ENCODE measurements at regions not wholly inside any gene's neighbourhood (a gene's known extent, or its start where the extent isn't known, plus 50 kb on each side); places are given as distances from the start of the nearest gene placed in this dataset.

DNA sequence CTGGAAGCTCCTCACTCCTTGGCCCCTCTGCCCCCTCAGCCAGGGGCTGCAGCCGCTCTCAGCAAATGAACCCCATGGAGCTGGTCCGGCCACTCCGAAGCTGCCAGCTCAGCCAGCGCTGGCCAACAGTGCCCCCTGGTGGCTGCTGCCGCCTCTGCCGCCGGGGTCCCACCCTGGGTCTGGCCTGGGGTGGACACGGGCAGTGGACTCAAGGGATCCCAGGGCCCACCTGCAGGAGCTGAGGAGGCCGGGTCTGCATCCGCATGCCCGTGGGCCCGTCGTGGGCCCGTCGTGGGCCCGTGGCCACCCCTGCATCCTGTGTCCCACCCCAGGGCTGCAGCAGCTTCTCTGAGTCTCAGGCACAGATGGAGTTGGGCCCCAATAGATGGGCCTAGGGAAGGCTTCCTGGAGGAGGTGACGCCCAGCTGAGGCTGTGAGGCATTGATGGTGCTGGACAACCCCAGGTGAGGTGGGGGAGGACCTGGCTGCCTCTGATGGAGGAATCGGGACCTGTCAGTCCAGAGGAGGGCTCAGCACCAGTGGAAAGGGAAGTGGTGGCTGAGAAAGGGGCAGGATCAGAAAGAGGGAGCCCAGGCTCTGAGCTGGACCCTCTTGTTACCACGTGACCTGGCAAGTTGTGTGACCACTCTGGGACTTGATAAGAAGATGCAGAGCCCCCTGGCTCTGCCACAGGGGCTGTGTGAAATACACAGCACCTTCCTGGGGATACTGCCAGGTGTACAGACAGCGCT lies 522.3 kb downstream of the BRD1 start (continued):
- TF ChIP-seq, protein P1, sequence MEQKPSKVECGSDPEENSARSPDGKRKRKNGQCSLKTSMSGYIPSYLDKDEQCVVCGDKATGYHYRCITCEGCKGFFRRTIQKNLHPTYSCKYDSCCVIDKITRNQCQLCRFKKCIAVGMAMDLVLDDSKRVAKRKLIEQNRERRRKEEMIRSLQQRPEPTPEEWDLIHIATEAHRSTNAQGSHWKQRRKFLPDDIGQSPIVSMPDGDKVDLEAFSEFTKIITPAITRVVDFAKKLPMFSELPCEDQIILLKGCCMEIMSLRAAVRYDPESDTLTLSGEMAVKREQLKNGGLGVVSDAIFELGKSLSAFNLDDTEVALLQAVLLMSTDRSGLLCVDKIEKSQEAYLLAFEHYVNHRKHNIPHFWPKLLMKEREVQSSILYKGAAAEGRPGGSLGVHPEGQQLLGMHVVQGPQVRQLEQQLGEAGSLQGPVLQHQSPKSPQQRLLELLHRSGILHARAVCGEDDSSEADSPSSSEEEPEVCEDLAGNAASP (CRISPR knock-in tag; IDR thresholded peaks at IDR 0.05; ENCODE audit: borderline replicate concordance), result 0 out of 2 replicates have a peak, but pooled peaks have one; percentile 14
- TF ChIP-seq ZNF557 (CRISPR knock-in tag; IDR thresholded peaks at IDR 0.05) (no peak), ZNF678 (CRISPR knock-in tag; IDR thresholded peaks at IDR 0.05) (no peak), CAMTA2 (CRISPR knock-in tag; IDR thresholded peaks at IDR 0.05; ENCODE audit: borderline replicate concordance) (no peak), SMAD1 (CRISPR knock-in tag; IDR thresholded peaks at IDR 0.05; ENCODE audit: borderline replicate concordance, low read depth) (no peak), POLR2AphosphoS2 (IDR thresholded peaks at IDR 0.05; ENCODE audit: low read depth, low read length) (no peak), EZH2 (conservative IDR thresholded peaks at IDR 0.05; ENCODE audit: low read depth, low read length) (no peak), RNF219 (CRISPR knock-in tag; IDR thresholded peaks at IDR 0.05) (no peak), HOMEZ (CRISPR knock-in tag; IDR thresholded peaks at IDR 0.05; ENCODE audit: low read depth) (no peak), HOXA5 (CRISPR knock-in tag; IDR thresholded peaks at IDR 0.05) (0 out of 2 replicates have a peak, but pooled peaks have one; percentile 50), PHF5A (CRISPR knock-in tag; IDR thresholded peaks at IDR 0.05; ENCODE audit: low read depth, unreplicated experiment) (no peak), ZNF713 (CRISPR knock-in tag; IDR thresholded peaks at IDR 0.05) (no peak), ARNT (IDR thresholded peaks at IDR 0.05) (no peak), SMYD3 (CRISPR knock-in tag; IDR thresholded peaks at IDR 0.05) (no peak), HDAC2 (CRISPR knock-in tag; IDR thresholded peaks at IDR 0.05) (no peak), HMG20A (CRISPR knock-in tag; IDR thresholded peaks at IDR 0.05; ENCODE audit: borderline replicate concordance) (no peak), HNF1B (CRISPR knock-in tag; IDR thresholded peaks at IDR 0.05) (no peak; the same call in 1 of the 2 replicates)
- TF ChIP-seq, protein P2, sequence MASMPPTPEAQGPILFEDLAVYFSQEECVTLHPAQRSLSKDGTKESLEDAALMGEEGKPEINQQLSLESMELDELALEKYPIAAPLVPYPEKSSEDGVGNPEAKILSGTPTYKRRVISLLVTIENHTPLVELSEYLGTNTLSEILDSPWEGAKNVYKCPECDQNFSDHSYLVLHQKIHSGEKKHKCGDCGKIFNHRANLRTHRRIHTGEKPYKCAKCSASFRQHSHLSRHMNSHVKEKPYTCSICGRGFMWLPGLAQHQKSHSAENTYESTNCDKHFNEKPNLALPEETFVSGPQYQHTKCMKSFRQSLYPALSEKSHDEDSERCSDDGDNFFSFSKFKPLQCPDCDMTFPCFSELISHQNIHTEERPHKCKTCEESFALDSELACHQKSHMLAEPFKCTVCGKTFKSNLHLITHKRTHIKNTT (CRISPR knock-in tag; IDR thresholded peaks at IDR 0.05), result no peak
- TF ChIP-seq, protein P3, sequence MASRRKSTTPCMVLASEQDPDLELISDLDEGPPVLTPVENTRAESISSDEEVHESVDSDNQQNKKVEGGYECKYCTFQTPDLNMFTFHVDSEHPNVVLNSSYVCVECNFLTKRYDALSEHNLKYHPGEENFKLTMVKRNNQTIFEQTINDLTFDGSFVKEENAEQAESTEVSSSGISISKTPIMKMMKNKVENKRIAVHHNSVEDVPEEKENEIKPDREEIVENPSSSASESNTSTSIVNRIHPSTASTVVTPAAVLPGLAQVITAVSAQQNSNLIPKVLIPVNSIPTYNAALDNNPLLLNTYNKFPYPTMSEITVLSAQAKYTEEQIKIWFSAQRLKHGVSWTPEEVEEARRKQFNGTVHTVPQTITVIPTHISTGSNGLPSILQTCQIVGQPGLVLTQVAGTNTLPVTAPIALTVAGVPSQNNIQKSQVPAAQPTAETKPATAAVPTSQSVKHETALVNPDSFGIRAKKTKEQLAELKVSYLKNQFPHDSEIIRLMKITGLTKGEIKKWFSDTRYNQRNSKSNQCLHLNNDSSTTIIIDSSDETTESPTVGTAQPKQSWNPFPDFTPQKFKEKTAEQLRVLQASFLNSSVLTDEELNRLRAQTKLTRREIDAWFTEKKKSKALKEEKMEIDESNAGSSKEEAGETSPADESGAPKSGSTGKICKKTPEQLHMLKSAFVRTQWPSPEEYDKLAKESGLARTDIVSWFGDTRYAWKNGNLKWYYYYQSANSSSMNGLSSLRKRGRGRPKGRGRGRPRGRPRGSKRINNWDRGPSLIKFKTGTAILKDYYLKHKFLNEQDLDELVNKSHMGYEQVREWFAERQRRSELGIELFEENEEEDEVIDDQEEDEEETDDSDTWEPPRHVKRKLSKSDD (CRISPR knock-in tag; IDR thresholded peaks at IDR 0.05; ENCODE audit: low read depth), result no peak

All from HepG2 (cell line).